GM21360 (cell line): ENCODE measurements at regions not wholly inside any gene's neighbourhood (a gene's known extent, or its start where the extent isn't known, plus 50 kb on each side); places are given as distances from the start of the nearest gene placed in this dataset.

Source experiments
- ATAC-seq: cut with Tn5 transposase; IDR thresholded peaks from one replicate; pipeline ENCODE4 v1.9.1; 2021; ENCODE audit warnings: mild to moderate bottlenecking, moderate library complexity; ENCODE audit not compliant: unreplicated experiment

GRCh38 chr22:47396105-47396504 lies 633.7 kb downstream of the TBC1D22A start:
- no peak for ATAC-seq

- ATAC-seq: no peak
These were observed 633.0 kb downstream of the TBC1D22A start for GRCh38 chr22:47395481-47395880.

- no peak for ATAC-seq
These were observed 632.3 kb downstream of the TBC1D22A start for GRCh38 chr22:47394504-47395440.

DNA sequence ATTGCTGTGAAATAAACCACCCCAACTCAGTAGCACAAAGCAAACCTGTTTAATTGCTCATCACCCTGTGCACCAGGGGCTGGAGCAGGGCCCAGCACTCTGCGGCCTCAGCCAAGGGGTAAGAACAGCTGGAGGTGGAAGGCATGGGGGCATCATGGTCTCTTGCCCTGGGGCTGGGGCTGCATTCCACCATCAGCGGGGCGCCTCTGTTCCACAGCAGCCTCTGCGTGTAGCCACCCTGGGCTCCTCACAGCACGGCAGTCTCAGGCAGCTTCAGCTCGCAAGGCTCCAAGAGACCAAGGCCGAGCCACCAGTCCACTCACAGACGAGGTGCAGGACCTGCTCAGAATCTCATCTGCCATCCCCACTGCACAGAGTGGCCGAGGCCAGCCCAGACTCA lies 630.7 kb downstream of the TBC1D22A start:
- ATAC-seq: no peak

- no peak for ATAC-seq
These were observed 630.3 kb downstream of the TBC1D22A start for GRCh38 chr22:47392729-47393128.

DNA sequence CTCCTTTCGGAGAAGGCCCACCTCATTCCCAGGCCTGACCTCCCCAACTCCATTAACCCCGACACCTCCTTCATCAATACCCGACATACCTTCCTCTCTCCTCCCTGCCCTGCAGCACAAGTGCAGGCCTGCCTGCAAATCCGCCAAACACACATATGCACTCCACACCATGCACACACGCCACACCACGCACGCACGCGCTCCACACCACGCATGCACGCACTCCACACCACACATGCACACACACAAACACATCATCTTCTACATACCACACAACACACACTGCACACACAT lies 629.6 kb downstream of the TBC1D22A start:
- ATAC-seq: no peak

GRCh38 chr22:47391169-47392053 lies 629.0 kb downstream of the TBC1D22A start:
- ATAC-seq: no peak

- no peak for ATAC-seq
These were observed 627.8 kb downstream of the TBC1D22A start for GRCh38 chr22:47390026-47390970.

GRCh38 chr22:47389201-47389600 lies 626.8 kb downstream of the TBC1D22A start:
- ATAC-seq: no peak

DNA sequence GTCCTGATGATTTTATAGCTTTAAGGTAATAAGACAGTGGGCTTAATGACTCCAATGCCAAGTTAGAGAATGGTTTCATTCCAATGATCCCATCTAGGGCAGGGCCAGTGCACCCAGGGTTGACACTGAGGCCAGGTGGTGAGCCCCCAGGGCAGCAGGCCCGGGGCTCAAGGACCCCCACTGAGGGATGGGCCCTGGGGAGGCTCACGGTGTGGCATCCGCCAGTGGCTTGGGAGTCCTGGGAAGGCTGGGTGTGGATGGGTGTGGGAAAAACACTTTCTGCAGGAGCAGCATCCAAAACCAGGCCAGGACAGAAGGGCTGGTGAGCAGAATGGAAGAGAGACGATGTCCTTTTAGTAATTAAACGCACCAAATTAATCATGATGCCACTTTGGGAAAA lies 626.3 kb downstream of the TBC1D22A start:
- no peak for ATAC-seq

GRCh38 chr22:47388331-47388730 lies 625.9 kb downstream of the TBC1D22A start:
- ATAC-seq: no peak

GRCh38 chr22:47386812-47387510 lies 624.5 kb downstream of the TBC1D22A start:
- ATAC-seq: no peak

GRCh38 chr22:47384977-47385376 lies 622.5 kb downstream of the TBC1D22A start:
- no peak for ATAC-seq

- no peak for ATAC-seq
These were observed 619.9 kb downstream of the TBC1D22A start for GRCh38 chr22:47382164-47382890.

GRCh38 chr22:47381240-47381639 lies 618.8 kb downstream of the TBC1D22A start:
- no peak for ATAC-seq

GRCh38 chr22:47380692-47381091 lies 618.2 kb downstream of the TBC1D22A start:
- no peak for ATAC-seq

- no peak for ATAC-seq
These were observed 616.6 kb downstream of the TBC1D22A start for GRCh38 chr22:47379037-47379436.

DNA sequence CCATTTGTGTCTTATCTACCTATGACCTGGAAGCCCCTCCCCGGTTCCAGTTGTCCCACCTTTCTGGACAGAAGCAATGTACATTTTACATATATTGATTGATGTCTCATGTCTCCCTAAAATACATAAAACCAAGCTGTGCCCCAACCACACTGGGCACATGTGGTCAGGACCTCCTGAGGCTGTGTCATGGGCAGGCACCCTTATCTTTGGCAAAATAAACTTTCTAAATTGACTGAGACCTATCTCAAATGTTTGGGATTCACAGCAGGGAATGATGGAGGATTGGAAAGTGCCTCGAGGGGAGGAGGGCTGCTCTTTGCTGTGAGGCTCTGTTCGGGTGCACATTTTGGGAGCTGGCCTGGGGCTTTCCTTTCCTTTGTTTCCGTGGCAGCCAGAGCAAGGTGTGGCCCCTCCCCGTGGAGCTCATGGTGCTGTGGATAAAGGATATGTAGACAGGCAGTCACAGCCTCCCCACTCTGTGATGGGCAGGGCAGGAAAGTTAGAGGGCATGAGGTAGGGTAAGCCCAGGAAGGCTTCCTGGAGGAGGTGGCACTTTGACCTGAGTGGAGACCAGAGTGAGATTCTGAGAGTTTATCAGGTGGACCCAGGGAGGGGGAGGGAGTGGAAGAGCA lies 615.6 kb downstream of the TBC1D22A start:
- ATAC-seq: no peak

GRCh38 chr22:47376901-47377505 lies 614.6 kb downstream of the TBC1D22A start:
- ATAC-seq: no peak
